NCI-H2196 (cell line): ENCODE measurements at regions not wholly inside any gene's neighbourhood (a gene's known extent, or its start where the extent isn't known, plus 50 kb on each side); places are given as distances from the start of the nearest gene placed in this dataset.

ENCODE experiments used
- DNase-seq: peaks from one replicate; lab custom pipeline; 2025; ENCODE audit not compliant: unreplicated experiment; lab: John Stamatoyannopoulos, UW

DNA sequence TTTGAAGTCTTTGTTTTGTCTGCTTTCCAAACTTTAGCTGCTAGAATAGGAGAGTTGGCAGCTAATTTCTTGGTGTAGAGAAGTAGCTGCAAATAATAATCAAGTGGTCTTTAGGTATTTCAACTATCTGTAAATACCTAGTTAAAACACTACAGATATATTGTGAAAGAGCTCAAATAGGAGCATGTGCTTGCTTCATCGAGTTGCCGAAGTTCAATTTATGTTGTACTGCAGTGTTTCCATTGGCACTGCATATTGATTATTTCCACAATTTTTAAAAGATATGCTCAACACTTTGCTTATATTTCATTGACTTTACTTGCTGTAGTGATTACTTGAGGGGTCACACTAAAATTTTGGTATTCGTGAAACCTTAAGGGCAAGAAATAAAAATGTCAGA lies 131.6 kb upstream of the BMP4 start:
- DNase-seq = no peak

DNA sequence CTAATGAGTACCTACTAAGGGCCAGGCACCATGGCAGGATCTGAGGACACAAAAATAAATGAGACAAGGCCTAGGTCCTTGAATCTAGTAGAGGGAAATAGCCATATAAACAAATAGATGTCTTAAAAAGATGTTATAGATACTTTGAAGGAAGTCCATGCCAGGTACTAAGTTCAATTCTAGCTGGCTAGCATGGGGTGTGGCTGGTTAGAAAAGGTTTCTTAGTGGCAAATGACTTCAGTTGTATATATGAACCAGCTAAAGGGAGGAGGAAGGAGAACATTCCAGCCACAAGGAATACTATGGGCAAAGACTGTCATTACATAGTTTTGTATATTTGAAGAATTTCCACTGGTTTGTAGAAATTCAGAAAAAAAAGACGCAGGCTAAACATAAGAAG lies 133.6 kb upstream of the BMP4 start:
- no peak for DNase-seq

- DNase-seq = no peak
These were observed 138.1 kb upstream of the BMP4 start for GRCh38 chr14:54094765-54095164.

- DNase-seq = no peak
These were observed 141.9 kb upstream of the BMP4 start for GRCh38 chr14:54098536-54098935.

DNA sequence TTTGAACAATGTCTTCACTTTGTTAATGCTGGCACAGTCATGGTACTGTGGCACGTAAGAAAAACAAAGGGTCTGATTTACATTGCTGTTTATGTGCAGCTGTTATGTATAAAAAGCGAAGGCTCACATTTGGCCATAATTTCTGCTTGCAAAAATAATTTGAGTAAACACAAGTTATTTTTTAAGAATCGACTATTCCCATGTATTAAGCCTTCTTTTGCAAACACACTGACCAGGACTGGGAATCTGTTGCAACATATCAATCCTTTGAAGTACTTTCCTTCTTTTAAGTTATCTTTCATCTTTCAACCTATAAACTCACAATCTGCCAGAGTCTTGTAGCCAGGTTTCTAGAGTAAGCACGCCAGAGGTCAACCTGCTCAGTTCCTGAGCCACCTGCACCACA lies 145.4 kb upstream of the BMP4 start:
- no peak for DNase-seq

DNA sequence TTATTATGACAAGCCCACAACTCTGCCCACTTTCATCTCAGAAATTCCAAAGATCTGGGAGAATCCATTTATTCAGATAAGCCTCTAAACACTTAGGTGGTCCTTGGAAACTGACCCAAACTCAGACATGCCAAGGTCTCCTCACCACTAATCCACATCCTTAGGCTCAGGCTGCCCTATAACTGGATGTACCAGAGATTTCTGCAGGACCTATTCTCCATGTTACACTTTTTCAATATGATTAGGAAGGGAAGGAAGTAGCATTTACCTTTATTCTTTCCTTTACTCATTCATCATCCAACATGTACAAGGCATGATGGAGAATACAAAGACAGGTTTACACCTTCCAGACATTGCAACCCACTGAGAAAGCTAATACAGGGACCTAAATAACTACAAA lies 145.9 kb upstream of the BMP4 start:
- DNase-seq = no peak

GRCh38 chr14:54104601-54105145 lies 148.0 kb upstream of the BMP4 start:
- no peak for DNase-seq

DNA sequence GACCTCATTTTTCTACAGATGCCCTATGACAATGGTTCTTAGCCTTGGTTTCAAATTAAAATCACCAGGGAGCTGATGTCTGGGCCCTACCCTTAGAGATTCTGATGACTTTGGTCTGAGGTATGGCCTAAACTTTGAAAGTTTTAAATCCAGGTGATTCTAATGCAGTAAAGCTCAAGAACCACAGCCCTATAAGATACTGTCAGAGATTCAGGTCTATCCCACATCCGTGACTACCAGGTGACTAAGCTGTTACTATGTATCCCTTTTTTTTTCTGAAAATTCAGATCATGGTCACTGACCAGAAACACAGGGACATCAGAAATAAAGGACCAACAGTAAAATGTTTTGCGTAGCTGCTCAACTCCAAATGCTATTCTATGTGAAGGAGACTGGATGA lies 148.8 kb upstream of the BMP4 start:
- no peak for DNase-seq

DNA sequence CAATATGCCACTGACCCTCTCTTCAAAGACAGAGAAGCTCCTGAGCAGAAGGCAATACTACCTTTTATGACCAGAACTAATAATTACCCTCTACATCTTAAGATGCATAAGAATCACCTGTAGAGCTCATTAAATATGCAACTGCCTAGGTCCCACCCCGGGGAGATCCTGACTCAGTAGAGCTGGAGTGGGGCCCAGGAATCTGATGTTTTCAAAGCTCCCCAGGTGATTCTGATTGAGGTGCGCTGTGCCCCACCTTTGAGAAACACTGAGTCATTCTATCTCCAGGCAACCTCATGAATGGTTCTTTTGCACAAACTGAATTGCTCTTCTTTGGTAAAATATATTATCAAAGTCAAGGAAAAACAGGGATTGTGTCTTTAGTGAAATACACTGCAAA lies 149.3 kb upstream of the BMP4 start:
- DNase-seq = no peak

GRCh38 chr14:54106661-54107377 lies 150.2 kb upstream of the BMP4 start:
- no peak for DNase-seq

DNA sequence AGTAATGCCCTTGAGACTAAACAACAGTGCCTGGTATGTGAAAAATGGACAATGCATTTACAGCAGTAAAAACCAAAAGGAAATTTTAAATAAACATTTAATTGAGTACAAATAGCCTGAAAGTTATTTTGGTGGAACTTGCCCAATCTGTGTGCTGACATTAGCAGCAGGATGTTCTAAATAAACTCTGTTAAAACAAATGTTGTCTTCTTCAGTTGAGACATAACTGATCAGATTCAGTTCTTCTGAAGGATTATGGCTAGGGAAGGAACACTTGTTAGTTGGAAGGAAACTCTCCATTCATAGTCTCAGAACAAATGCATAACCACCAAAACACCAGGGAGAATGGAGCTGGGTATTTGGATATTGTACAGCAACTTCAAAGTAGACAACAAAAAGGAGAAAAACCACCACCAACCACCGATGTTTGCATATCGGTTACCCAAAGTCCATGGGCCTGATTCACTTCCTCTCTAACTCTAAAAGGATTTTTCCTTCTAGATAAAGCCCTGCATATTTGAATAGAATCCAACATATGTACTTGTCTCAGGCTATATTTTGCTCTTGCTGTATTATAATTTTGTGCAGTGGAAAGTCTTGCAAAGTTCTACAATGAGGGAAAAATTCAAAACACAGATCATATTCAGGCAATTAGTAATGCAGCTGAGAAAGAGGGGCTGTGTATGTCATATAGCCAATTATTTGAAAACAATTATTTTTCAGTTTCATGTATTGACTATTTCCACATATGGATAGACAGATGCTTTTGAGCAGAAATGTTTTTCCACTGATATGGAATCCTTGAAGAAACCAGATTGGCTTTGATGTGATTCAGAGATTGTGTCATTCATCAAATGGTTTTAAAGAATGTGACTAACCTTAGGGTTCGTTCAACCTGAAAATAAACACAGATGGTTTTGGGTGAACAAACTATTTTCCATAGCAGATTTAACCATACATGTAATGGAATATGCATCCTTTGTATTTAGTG lies 152.2 kb upstream of the BMP4 start:
- no peak for DNase-seq

- no peak for DNase-seq
These were observed 153.0 kb upstream of the BMP4 start for GRCh38 chr14:54109521-54110120.

DNA sequence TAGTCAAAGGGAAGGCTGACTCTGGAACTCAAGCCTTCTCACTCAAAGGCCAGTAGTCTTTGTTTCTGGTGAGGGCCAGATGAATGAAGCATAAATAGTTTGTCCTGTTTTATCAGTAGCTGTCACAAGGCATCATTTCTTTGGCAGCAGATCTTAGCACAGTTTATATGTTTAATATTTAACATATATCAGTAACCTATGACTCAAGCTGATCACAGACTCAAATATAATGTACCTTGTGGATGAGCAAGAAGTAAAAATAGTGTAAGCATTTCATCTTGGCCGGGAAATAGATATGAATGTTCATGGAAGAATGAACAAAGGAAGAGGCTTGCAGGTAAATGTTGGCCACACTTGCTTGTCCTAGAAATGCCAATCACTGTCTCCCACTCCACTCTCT lies 158.3 kb upstream of the BMP4 start:
- DNase-seq = no peak

DNA sequence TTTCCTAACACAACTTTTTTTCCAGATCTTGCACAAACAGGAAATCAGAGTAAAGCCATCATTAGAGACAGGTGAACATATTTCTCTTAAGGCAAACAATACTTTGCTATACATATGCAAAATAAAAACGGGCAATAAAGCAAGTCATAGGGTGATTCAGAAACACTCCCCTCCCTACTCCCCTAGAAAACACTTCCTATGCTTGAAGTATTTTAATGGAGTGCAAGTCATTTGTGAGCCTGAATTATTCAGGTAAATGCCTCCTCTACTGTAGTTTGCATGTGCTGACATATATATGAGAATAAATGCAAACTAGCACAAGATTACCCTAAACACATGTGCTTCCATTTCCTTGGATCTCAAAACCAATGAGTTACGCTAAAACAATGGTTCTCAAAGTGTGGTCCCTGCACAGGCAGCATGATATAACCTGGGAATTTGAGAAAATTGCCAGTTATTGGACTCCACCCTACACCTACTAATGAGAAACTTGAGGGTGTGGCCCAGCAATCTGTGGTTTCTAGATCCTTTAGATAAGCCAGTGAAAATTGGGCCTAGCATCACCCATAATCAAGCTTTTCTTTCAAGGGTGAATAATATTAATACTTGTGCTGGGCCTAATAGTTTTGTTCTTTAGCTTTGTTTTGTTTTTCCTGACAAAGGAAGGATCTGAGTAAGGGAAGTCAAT lies 159.7 kb upstream of the BMP4 start:
- no peak for DNase-seq

- no peak for DNase-seq
These were observed 160.3 kb upstream of the BMP4 start for GRCh38 chr14:54116972-54117371.

DNA sequence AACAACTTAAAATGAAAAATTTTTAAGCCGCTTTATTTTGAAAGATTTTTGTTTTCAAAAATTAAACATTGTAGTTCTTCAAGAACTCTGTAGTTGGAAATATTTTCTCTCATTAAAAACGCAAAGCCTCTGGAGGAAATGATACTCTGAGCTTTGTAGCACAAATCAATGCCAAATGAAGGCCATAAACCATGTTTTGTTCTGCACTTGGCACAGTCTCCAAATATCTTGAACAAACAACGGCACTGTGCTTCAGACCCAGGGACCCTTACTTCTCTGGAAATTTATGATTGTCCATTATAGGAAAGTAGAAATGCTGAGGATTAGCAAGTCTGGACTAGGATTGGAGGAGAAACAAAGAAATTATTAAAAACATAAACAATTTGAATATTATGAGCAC lies 160.8 kb upstream of the BMP4 start:
- DNase-seq = no peak

- DNase-seq = no peak
These were observed 161.3 kb upstream of the BMP4 start for GRCh38 chr14:54117924-54118323.

- no peak for DNase-seq
These were observed 163.6 kb upstream of the BMP4 start for GRCh38 chr14:54120260-54120659.

- no peak for DNase-seq
These were observed 164.9 kb upstream of the BMP4 start for GRCh38 chr14:54121466-54122027.

DNA sequence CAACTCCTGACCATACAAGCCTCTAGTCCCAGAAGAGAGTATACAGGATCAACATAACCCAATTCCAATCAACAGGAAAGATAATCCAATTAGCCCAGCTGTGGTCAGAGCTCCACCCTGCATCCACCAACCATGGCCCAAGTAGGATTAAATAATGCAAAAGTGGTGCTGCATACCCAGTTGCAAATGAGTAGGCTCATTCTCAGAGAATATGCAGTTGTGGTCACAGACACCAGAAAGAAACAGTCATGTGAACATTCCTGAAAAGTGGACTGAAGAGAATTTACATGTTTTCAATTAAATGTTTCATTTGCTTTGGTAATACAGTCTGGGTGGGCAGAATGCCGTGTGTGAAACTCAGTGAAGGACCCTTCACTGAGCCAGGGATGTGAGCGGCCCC lies 167.2 kb upstream of the BMP4 start:
- no peak for DNase-seq

DNA sequence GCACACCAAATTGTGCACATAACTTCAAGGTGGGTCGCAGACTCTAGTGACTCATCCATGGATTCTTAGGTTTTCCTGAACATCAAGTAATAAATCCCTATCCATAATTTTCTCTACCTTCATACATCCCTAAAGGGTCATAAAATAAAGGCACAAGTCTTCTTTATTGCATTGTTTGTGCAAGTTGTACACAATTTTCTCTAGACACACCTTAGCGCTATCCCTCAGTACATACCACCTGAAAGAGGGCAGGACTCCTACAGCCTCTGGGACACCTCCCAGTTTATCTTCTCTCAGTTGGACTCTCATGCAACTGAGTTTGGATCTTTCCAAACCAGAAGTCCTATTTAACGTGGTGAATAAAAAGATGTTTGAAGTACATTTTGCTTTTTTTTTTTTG lies 168.5 kb upstream of the BMP4 start:
- no peak for DNase-seq
